ENCODE measurements at regions not wholly inside any gene's neighbourhood (a gene's known extent, or its start where the extent isn't known, plus 50 kb on each side); places are given as distances from the start of the nearest gene placed in this dataset.

- TF ChIP-seq CTCF (conservative IDR thresholded peaks at IDR 0.05) (no peak), ZFX (IDR thresholded peaks at IDR 0.05) (no peak)
These were observed 78.5 kb upstream of the ST8SIA2 start for GRCh38 chr15:92315144-92315543.
